Panc1 (cell line): ENCODE measurements at regions not wholly inside any gene's neighbourhood (a gene's known extent, or its start where the extent isn't known, plus 50 kb on each side); places are given as distances from the start of the nearest gene placed in this dataset.

Experiments used
- ATAC-seq: fragments of 200-7000 bp; cut with Tn5 transposase; 2 replicates; pipeline ENCODE4 v1.9.1; 2020; ENCODE audit warnings: mild to moderate bottlenecking, moderate library complexity
- BruUV-seq: library from RNA; stranded (reverse); fragments of 400-500 nt; replicated peaks from 2 replicates; lab custom pipeline; 2021; lab: Mats Ljungman, UMichigan
- CTCF ChIA-PET: fragments of 300-600 bp; sonication (Branson Sonifier 250); formaldehyde crosslinking; loops from one replicate; lab custom pipeline; 2022; ENCODE audit warnings: antibody characterized with exemption; lab: Charles Lee
- POLR2A ChIA-PET: fragments of 300-600 bp; sonication (Branson Sonifier 250); formaldehyde crosslinking; loops from one replicate; lab custom pipeline; 2022; ENCODE audit warnings: antibody characterized with exemption; lab: Charles Lee
- DNase-seq: peaks from one replicate; pipeline ENCODE4 v3.0.0-alpha.2; 2010; ENCODE audit warnings: low read depth, low spot score
- H3K27ac ChIP-seq: 2 replicates; pipeline ENCODE4 v1.5.1; 2011; ENCODE audit warnings: mild to moderate bottlenecking, low read length, inconsistent platforms
- H3K27me3 ChIP-seq: fragments of 200-500 bp; sonication (Bioruptor generic); 2 replicates; pipeline ENCODE4 v1.6.0; 2014; ENCODE audit warnings: low read length, inconsistent platforms; ENCODE audit not compliant: control insufficient read depth, insufficient read depth
- H3K36me3 ChIP-seq: fragments of 200-500 bp; sonication (Bioruptor generic); 2 replicates; pipeline ENCODE4 v1.5.1; 2014; ENCODE audit warnings: inconsistent platforms, mild to moderate bottlenecking, low read length, moderate library complexity; ENCODE audit not compliant: control insufficient read depth, insufficient read depth
- H3K4me1 ChIP-seq: 2 replicates; pipeline ENCODE4 v1.5.1; 2011; ENCODE audit warnings: inconsistent platforms, mild to moderate bottlenecking, low read length, moderate library complexity; ENCODE audit not compliant: control insufficient read depth, insufficient read depth
- H3K4me3 ChIP-seq, 2 experiments: 2 replicates each; pipeline ENCODE4 v1.5.1; 2011 to 2012; ENCODE audit warnings: low read depth in 2 of 2, low read length in 2 of 2, mild to moderate bottlenecking in 2 of 2, inconsistent platforms in 1 of 2, moderate library complexity in 1 of 2
- H3K9me3 ChIP-seq: fragments of 200-500 bp; sonication (Bioruptor generic); 2 replicates; pipeline ENCODE4 v1.5.1; 2014; ENCODE audit warnings: low read depth, mild to moderate bottlenecking, inconsistent platforms, low read length, moderate library complexity; ENCODE audit not compliant: control insufficient read depth, insufficient read depth
- POLR2AphosphoS5 ChIP-seq: IDR thresholded peaks from 2 replicates; pipeline ENCODE4 v1.6.1; 2012; ENCODE audit warnings: mild to moderate bottlenecking, low read depth, low read length, moderate library complexity
- SIN3A ChIP-seq: IDR thresholded peaks from 2 replicates; pipeline ENCODE4 v1.6.1; 2012; ENCODE audit warnings: low read depth, mild to moderate bottlenecking, low read length, moderate library complexity, borderline replicate concordance; ENCODE audit not compliant: insufficient read depth
- TCF7L2 ChIP-seq: IDR thresholded peaks from 2 replicates; pipeline ENCODE4 v1.6.1; 2011; ENCODE audit warnings: mild to moderate bottlenecking, low read depth, low read length, inconsistent platforms
- in situ Hi-C: cut with HindIII; loops from 2 replicates; pipeline ENCODE4 v1.10.0; 2016; ENCODE audit warnings: low sequenced_read_pairs, low pct_unique_long_range_greater_than_20kb
- intact Hi-C: fragments of 100-400 bp; cut with micrococcal nuclease; formaldehyde crosslinking; loops from one replicate; pipeline ENCODE4 v1.10.0; 2022; ENCODE audit not compliant: unreplicated experiment
- TF ChIP-seq, protein P1 (sequence below), 2 experiments: IDR thresholded peaks; 2 replicates each; pipeline ENCODE4 v1.6.1; 2011 to 2012; ENCODE audit warnings: low read depth in 2 of 2, control low read depth in 1 of 2, low read length in 1 of 2, mild to moderate bottlenecking in 1 of 2, moderate library complexity in 1 of 2; ENCODE audit not compliant: insufficient read depth in 1 of 2
- TF ChIP-seq, protein P2 (sequence below): fragments of 450-650 bp; IDR thresholded peaks from 2 replicates; pipeline ENCODE4 v1.5.1; 2017; ENCODE audit warnings: mild to moderate bottlenecking

DNA sequence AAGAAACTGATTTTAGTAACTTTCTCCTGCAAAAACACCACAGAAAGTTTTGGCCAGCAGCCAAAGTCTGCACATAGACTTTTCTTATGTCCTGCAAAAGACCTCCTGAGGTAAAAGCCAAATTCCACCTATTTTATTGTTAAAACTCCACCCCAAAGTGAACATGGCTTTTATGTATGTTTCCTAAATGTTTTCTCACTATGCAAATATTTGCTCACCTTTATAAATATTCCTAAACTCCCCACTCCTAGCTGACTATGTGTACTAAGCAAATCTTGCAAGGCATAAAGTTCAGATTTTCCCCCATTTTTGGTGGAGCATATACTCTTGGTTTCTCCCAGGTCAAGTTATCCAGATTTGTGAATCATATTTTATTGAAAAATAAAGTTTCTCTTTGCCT is 446.2 kb downstream of the DNAH5 start:
- TF ChIP-seq SIN3A (no peak), POLR2AphosphoS5 (no peak), TCF7L2 (no peak)
- TF ChIP-seq, protein P1, sequence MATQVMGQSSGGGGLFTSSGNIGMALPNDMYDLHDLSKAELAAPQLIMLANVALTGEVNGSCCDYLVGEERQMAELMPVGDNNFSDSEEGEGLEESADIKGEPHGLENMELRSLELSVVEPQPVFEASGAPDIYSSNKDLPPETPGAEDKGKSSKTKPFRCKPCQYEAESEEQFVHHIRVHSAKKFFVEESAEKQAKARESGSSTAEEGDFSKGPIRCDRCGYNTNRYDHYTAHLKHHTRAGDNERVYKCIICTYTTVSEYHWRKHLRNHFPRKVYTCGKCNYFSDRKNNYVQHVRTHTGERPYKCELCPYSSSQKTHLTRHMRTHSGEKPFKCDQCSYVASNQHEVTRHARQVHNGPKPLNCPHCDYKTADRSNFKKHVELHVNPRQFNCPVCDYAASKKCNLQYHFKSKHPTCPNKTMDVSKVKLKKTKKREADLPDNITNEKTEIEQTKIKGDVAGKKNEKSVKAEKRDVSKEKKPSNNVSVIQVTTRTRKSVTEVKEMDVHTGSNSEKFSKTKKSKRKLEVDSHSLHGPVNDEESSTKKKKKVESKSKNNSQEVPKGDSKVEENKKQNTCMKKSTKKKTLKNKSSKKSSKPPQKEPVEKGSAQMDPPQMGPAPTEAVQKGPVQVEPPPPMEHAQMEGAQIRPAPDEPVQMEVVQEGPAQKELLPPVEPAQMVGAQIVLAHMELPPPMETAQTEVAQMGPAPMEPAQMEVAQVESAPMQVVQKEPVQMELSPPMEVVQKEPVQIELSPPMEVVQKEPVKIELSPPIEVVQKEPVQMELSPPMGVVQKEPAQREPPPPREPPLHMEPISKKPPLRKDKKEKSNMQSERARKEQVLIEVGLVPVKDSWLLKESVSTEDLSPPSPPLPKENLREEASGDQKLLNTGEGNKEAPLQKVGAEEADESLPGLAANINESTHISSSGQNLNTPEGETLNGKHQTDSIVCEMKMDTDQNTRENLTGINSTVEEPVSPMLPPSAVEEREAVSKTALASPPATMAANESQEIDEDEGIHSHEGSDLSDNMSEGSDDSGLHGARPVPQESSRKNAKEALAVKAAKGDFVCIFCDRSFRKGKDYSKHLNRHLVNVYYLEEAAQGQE (IDR thresholded peaks at IDR 0.05; ENCODE audit: insufficient read depth in 1 of 2, low read depth in 2 of 2, low read length in 1 of 2), result no peak
- TF ChIP-seq, protein P2, sequence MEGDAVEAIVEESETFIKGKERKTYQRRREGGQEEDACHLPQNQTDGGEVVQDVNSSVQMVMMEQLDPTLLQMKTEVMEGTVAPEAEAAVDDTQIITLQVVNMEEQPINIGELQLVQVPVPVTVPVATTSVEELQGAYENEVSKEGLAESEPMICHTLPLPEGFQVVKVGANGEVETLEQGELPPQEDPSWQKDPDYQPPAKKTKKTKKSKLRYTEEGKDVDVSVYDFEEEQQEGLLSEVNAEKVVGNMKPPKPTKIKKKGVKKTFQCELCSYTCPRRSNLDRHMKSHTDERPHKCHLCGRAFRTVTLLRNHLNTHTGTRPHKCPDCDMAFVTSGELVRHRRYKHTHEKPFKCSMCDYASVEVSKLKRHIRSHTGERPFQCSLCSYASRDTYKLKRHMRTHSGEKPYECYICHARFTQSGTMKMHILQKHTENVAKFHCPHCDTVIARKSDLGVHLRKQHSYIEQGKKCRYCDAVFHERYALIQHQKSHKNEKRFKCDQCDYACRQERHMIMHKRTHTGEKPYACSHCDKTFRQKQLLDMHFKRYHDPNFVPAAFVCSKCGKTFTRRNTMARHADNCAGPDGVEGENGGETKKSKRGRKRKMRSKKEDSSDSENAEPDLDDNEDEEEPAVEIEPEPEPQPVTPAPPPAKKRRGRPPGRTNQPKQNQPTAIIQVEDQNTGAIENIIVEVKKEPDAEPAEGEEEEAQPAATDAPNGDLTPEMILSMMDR, result no peak
- in situ Hi-C loops, result no loop called here
- Histone ChIP-seq H3K27ac (no peak overlapping the region), H3K9me3 (no peaks in the 10 kb centered on the region), H3K36me3 (no peaks in the 10 kb centered on the region), H3K27me3 (peaks cover 2% of the 10 kb centered on the region; the same call in 1 of the 2 replicates), H3K4me3 (no peak overlapping the region), H3K4me1 (no peaks in the 10 kb centered on the region)
- no peak for ATAC-seq
- ChIA-PET CTCF (no interaction called here), POLR2A (no interaction called here)
- BruUV-seq, result no TSS peak
- DNase-seq, result no peak
- intact Hi-C loops, result no loop called here

DNA sequence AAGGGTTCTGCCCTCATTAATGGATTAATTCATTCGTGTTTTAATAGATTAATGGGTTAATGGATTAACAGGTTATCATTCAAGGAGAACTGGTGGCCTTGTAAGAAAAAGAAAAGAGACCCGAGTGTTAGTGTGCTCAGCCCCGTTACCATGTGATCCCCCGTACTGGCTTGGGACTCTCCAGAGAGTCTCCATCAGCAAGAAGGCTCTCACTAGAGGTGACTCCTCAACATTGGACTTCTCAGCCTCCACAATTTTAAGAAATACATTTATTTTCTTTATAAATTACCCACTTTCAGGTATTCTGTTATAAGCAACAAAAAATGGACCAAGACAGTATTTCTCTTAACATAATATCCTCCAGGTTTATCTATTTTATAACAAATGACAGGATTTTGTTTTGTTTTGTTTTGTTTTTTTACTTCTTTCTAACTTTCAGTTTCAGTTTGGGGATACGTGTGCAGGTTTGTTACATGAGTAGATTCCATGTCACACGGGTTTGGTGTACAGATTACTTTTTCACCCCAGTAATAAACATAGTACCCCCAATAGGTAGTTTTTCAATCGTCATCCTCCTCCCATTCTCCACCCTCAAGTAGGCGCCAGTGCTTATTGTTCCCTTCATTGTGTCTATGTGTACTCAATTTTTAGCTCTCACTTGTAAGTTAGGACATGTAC is 456.1 kb downstream of the DNAH5 start:
- no peaks in the 10 kb centered on the region for H3K4me1 ChIP-seq
- TF ChIP-seq, protein P2, result no peak
- TF ChIP-seq POLR2AphosphoS5 (no peak), TCF7L2 (no peak)
- H3K27me3 ChIP-seq, result no peaks in the 10 kb centered on the region
- DNase-seq, result no peak
- ATAC-seq, result no peak
- no peaks in the 10 kb centered on the region for H3K36me3 ChIP-seq
- ChIA-PET CTCF (no interaction called here), POLR2A (no interaction called here)
- H3K27ac ChIP-seq, result no peak overlapping the region
- H3K9me3 ChIP-seq, result no peaks in the 10 kb centered on the region
- in situ Hi-C loops, result no loop called here
- H3K4me3 ChIP-seq, result no peak overlapping the region; a peak in 1 of 4 replicates
- intact Hi-C loops, result no loop called here
- no TSS peak for BruUV-seq
